Activated gamma-delta T cell treated with anti-CD3 and anti-CD28 coated beads, Interleukin-2, amount 50 U/mL, for 16 hours (primary cell): ENCODE measurements at regions not wholly inside any gene's neighbourhood (a gene's known extent, or its start where the extent isn't known, plus 50 kb on each side); places are given as distances from the start of the nearest gene placed in this dataset.
A peak's percentile ranks its signal among the peaks of the same experiment; 100 is the strongest.
"Not testable (repeated sequence)": the region's sequence is repeated elsewhere in the genome, so short reads cannot be mapped to it uniquely, and the experiment has no call there.

Experiments
- DNase-seq: peaks from one replicate; pipeline ENCODE4 v3.0.0-alpha.2; 2020; ENCODE audit warnings: low read depth

DNA sequence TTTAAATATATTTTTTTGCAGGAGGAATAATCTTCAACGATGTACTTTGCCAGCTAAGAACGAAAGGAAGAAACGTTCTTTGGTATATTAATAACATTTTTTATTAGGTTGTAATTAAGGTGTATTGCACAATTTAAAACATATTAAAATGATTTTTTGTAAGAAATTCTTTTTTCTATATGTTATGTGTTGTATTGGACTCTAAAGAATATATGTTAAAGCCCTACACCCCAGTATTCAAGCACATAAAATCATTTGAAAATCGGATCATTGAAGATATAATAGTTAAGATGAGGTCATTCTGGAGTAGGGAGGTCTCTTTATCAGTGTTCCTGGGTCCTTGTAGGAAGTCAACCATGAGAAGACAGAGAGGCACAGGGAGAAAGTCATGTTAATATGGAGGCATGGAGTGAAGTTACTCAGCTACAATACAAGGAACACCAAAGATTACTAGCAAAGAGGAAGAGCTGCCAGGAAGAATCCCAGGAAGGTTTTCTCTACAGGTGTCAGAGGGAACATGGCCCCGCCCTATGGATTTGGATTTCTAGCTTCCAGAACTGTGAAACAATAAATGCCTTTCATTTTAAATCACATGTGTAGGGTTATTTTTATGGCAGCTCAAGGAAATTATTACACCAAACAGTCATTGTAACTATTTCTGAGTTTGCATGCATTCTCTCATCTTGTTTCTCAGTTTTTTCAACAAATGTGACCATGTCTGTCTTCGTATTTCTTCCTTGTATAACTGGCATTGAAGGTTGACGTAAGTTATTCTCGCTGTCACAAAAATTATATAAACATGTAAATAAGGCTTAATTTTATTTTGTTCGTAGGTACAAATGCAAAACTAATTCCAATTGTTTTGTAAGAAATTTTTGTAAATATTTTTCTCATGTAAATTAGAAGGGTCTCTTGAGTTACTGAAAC is 75.4 kb upstream of the VPREB1 start:
- DNase-seq: no peak

DNA sequence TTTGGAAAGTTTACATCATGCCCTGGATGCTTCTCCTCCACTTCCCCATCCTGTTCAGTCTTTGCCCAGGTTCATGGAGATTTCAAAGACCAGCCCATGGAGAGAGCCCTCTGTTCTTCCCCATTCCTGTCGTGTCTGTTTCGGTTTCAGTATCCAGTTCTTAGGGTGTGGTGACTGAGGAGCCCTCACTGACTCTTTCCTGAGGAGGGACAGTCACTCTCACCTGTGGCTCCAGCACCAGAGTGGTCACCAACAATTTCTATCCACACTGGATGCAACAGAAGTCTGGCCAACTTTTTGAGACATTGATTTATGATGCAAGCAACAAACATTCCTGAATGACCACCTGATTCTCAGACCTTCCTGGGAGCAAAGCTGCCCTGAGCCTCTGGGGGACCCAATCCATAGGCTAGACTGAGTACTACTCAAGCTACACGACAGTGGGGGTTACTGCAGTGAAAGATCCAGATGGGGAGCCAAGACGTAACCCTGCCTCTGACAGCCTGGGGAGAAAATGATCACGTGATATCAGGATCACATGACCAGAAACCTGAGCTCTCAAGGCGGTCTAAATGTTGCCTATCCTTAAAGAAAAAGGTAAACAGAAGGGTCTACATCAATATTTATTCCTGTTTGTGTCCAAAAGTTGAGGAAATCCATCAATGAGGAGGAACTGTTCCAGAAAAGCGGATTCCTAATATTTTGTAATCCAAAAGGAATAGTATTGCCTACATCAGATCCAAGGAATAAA is 76.2 kb upstream of the VPREB1 start:
- DNase-seq: no peak

DNA sequence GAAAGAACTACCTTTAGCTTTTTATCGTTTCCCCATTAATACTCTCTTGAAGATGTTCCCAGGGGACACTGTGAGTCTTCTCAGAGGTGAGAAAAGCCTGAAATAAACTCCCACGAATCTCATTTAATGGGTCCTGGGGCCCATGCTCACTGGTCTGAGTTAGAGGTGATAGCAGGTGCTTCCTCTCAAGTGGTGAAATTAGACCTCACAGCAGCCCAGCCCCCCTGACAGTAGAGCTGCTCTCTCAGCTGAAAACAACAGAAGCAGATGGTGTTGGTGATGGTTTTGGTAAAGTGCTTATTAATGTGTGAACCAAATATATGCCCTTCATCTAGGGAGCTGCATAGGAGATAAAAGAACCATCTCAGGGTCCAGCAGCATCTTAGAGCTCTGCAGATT is 76.8 kb upstream of the VPREB1 start:
- no peak for DNase-seq

DNA sequence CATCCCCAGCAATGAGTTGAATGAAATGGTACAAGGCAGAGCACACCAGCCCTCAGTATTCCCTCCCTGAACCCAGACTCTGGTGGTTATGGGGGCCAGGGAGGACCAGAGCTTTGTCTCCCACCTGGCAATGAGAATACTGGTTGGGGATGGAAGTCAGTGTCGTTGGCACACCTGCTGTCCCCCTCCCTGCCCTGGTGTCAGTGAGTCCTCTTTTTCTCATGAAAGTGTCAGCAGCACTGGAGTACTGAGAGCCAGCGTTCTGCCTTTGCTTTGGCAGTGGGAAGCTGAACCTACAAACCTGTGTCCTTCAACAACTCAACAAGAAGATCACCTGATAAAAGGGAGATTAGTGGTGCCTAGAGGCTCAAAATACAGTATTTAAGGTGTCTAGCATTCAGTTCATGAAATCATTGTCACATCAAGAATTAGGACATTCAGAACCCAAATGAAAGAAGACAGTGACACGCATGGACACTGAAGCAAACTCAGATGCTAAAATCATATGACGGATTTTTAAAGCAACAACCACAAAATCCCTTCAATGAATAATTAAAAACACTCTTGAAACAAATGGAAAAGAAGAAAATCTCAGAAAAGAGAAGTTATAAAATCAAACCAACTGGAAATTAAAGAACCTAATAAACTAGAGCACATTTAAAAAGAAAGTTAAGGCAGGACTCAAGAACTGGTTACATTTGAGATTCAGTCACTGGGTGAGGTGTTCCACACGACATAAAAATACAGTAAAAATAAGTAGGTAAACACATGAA is 77.5 kb upstream of the VPREB1 start:
- DNase-seq: no peak

DNA sequence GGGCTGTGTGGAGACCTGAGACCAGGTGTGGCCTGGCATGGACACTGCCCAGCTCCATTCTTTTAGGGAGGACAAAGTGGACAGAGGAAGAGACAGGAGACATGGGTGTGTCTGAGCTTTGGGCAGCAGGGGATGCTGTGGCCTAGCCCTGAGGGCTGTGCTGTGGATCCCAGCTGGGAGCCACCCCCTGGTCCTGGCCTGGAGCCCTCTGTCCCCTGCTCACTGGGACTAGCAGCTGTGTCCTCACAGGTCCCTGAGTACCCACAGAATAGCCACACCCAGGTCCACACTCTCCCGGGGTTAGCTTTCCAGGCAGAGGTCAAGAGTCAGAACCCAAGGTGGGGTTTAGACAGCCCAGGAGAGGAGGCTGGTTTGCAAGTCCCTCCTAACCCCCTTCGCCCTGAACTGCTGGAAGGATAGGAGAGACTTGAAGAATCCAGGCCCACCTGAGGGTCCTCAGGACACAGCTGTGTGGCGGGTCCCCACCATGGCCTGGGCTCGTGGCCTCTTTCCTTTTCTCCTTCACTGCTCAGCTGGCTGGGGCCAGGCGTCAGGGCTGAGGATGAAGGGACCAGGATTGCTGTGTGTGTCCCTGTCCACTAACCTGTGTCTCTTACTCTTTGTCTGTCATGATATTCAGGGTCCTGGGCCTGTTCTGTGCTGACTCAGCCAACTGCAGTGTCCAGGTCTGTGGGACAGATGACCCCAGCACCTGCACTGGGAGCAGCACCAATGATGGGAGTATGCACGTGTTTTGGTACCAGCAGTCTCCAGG is 78.5 kb upstream of the VPREB1 start:
- DNase-seq: no peak

DNA sequence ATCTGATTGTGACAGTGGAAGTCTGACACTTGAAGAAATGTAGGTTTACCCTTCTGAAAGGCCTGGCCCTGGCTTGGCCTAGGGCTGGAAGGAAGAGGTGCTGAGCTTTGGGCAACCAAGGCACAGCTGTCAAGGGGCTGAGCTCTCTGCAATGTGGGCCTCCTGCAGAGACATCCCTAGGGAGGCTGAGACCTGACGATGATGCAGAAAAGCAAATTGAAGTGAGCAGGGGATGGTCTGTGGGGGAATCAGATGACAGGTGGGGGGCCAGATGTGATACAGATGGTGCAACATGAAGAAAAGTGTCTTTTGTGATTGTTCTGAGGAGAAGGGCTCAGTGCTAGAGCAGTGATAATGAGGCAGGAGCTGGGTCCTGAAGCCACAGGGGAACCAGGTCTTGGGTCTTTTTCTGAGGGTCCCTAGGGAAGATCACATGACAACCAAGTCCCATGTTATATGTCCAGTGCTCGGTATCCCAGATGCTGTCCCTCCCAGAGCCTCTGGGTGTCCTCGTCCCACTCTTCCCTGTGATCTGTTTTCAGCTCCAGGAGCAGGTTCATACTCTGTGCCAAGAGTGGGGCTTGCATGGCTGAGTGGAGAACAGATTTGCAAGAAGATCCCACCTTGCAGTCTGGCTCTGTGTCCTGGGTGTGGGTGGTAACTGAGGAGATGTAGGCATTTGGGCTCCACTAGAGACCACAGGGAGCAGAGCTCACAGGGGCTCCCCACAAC is 79.9 kb upstream of the VPREB1 start:
- no peak for DNase-seq

DNA sequence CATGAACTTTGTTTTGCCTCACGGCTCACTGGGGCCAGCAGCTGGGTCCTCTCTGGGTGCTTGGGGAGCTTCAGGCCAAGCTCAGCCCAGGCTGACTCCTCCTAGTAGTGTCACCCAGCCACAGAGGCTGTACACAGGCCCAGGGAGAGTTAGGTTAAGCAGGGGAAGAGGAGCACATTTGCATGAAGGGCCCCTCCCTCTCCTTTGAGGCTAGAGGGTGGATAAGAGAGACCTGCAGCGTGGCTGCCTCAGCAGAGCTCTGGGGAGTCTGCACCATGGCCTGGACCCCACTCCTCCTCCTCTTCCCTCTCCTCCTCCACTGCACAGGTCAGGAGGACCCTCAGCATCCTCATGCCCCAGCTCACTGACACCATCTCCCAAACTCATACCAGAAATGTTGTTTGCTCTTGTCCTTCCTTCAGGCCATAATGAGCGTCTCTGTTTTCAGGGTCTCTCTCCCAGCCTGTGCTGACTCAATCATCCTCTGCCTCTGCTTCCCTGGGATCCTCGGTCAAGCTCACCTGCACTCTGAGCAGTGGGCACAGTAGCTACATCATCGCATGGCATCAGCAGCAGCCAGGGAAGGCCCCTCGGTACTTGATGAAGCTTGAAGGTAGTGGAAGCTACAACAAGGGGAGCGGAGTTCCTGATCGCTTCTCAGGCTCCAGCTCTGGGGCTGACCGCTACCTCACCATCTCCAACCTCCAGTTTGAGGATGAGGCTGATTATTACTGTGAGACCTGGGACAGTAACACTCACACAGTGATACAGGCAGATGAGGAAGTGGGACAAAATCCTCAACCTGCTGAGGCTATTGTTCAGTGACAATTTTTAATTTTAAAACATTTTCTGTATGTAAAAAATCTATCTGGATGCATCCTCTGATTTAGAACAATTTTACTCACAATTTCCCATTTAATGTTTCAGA is 82.4 kb upstream of the VPREB1 start:
- no peak for DNase-seq

DNA sequence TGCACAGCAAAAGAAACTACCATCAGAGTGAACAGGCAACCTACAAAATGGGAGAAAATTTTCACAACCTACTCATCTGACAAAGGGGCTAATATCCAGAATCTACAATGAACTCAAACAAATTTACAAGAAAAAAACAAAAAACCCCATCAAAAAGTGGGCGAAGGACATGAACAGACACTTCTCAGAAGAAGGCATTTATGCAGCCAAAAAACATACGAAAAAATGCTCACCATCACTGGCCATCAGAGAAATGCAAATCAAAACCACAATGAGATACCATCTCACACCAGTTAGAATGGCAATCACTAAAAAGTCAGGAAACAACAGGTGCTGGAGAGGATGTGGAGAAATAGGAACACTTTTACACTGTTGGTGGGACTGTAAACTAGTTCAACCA is 83.8 kb upstream of the VPREB1 start:
- DNase-seq: not testable (repeated sequence)

DNA sequence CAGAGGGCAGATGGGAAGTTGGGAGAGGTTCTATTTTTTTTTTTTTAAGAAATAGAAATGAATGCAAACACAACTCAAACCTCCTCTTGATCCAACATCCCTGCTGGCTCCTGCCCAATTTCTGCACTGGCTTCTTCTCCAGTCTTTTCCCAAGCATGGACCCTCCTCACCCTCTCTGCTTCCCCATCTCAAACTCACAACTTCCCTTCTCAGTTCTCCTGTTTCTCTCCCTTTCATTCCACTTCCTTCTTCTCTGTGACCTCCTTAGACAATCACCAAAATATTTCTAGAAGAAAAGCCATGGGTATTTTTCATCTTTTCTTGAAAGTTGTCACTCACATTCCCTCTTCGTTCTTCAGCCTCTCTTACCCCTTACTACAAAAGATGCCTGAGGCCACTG is 85.2 kb upstream of the VPREB1 start:
- no peak for DNase-seq

DNA sequence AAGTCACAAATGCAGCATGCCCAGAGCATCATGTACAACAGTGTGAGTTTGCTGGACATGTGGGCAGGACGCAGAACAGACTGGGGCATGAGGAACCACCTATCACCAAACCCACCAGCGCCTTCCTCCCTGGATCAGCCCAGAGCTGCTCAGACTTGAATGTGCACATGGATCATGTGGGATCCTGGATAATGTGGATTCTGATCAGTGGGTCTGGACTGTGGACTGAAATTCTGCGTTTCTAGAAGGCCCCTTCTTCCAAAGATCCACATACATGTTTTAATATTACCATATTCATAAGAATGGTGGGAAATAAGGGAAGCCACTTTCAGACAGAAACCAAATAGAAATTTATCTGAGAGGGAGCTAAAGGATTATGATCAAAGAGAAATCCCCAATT is 85.6 kb upstream of the VPREB1 start:
- DNase-seq: no peak

DNA sequence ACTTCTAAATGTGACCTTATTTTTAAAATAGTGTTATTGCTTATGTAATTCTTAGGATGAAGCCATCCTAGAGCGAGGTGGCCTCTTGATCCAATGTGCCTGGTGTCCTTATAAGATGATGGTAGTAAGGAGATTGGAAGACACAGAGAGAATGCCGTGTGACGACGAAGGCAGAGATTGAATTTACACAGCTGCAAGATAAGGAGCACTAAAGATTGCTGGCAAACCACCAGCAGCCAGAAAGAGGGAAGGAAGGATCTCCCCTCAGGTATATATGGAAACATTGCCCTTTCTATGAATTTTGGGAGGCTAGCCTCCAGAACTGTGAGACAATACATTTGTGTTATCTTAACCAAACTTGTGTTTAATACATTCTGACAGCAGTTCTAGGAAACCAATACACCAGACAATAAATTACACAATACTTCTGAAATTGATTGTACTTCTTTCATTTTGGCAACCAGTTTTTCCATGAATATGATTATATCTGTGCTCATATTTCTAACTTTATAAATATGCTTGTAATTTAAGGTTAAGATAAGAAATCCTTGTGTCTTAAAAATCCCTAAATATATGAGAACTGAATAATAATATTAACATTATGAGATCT is 86.3 kb upstream of the VPREB1 start:
- no peak for DNase-seq

DNA sequence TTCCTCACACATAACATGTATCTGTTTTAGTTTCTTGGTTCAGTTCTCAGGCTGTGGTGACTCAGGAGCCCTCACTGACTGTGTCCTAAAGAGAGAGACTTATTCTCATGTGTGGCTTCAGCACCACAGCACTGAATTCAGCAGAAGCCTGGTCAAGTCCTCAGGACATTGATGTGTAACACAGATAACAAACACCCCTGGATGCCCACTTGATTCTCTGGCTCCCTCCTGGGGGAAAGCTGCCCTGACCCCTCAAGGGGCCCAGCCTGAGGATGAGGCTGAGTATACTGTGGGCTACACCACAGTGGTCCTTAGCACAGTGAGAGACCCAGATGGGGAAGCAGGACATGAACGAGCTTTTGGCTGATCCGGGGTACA is 87.2 kb upstream of the VPREB1 start:
- DNase-seq: no peak

DNA sequence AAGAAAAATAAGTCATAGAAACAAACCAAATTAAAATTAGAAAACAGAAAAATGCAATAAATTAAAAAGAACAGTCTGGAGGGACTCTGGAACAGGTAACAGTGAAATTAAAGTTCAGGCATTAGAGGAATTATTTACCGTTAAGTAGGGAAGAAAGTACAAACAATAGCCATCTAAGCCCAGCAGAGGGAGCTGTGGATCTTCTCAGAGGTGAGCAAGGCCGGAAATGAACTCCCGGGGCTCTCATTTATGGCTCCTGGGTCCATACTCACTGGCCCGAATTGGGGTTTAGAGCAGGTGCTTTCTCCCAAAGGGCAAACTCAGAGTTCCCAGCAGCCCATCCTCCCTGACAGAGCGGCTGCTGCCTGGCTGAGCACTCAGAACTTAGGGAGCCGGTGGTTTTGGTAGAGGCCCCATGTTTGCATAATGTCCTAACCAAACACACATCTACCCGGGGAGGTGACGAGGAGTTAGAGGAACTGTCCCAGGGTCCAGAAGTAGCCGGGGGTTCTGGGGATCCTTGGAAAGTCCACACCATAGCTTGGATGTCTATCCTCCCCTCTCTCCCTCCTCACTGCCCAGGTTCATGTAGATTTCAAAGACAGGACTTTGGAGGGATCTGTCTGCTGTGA is 87.8 kb upstream of the VPREB1 start:
- peak; percentile 17 for DNase-seq

DNA sequence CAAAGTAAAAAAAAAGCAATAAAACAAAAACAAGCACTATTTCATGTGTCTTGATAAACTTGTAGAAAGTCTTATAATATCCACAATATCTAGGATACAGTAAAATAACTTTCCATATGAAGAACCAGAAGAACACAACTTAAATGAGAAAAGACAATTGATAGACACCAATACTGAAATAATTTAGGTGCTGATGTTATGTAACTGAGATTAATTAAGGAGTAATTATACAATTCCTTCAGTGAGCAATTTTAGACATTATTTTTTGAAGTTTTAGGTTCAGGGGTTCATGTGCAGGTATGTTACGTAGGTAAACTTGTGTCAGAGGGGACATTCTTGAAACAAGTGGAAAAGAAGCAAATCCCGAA is 88.3 kb upstream of the VPREB1 start:
- no peak for DNase-seq

DNA sequence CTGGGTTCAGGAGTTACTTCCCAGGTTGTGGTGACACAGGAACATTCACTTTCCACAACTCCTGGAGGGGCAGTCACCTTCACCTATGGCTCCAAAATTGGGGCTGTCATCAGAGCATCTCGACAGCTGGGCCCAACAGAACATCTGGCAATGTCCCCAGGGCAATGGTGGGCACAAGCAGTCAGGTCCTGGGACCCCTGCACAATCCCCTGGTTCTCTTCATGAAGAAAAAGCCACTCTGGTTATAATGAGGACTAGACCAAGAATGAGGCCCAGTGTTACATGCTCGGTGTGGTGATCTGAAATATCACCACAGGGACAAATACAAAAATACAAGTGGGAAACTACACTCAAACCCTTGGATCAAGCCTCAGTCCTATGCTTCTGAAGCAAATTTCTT is 89.0 kb upstream of the VPREB1 start:
- no peak for DNase-seq

DNA sequence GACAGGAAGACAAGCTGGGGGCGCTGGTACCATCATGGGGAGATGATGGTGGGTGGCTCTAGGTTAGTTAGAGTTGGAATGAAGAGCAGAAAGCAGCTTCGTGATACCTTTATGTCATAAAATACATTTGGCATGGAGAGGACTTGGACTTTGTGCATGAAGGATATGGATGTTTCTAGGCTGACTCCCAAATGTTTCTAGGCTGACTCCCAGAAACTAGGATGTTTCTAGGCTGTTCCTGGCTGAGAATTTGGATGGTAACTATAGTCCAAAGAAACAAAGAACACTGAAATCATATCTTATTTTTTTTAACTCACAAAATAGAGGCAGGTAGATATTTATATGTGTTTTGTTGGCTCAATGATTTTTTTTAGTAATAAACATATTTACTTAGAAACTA is 89.4 kb upstream of the VPREB1 start:
- no peak for DNase-seq

DNA sequence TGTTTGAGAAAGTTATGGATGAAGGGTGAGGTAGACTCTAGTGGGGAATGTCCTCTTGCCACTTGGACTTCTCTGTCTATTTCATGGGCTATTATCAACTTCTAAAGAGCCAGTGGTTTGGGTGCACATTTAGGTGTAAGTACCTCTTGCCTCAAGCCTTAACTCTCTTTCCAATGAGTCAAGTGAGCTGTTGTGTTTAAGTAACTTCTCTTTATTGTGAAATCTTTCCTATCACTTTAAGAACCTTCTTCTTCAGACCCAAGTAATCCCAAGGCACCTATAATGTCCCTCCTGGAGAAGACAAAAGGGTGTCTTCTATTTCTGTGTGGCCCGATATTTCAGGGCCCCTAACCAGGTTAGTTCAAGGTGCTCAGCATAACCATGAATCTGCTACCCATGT is 90.5 kb upstream of the VPREB1 start:
- no peak for DNase-seq

DNA sequence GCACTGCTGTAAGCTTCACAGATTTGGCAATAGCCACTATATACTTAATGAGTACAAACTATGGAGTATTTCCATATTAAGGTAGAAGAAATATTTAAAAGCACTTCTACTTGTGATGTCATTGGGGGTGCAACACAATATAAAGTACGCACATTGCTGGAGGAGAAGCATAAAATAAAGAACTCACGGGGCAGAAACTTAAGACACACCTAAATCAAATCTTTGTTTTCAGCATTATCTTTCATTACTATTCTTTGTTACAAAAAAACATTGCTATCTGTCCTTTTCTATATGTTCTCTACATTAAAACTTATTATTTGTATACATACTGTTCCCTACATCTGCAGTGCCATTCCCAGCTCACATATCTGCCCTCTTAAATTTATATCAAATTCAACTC is 93.3 kb upstream of the VPREB1 start:
- no peak for DNase-seq

DNA sequence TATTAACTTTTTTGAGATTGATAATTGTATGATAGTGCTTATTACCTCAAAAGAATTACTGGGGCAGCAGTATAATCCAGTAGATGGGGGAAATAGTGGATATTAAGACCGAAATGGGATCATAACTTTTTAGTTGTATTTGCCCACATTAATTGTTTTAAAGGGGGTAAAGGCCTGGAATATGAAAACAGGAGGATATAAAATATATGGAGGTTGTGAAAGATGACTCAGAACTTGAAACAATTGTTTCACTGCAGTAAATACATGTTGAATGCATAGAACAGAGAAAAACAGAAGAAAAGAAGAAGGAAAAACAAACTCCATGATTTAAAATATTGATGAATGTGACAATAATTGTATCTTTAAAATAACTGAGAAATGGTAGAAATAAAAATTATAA is 94.1 kb upstream of the VPREB1 start:
- DNase-seq: no peak
